ENCODE measurements at regions not wholly inside any gene's neighbourhood (a gene's known extent, or its start where the extent isn't known, plus 50 kb on each side); places are given as distances from the start of the nearest gene placed in this dataset.
"Not testable (repeated sequence)": the region's sequence is repeated elsewhere in the genome, so short reads cannot be mapped to it uniquely, and the experiment has no call there.

GRCh38 chr21:13921455-13921854 lies 289.3 kb downstream of the LIPI start:
- not testable (repeated sequence) for DNase-seq (ENCODE audit: low spot score)

- not testable (repeated sequence) for DNase-seq (ENCODE audit: low spot score)
Observed at GRCh38 chr21:13907385-13907784, 297.8 kb downstream of the POTED start.

- not testable (repeated sequence) for DNase-seq (ENCODE audit: low spot score)
Observed at GRCh38 chr21:13896596-13897247, 287.1 kb downstream of the POTED start.

- DNase-seq (ENCODE audit: low spot score): not testable (repeated sequence)
Observed at GRCh38 chr21:13893617-13894016, 284.0 kb downstream of the POTED start.

- not testable (repeated sequence) for DNase-seq (ENCODE audit: low spot score)
Observed at GRCh38 chr21:13893025-13893424, 283.4 kb downstream of the POTED start.

GRCh38 chr21:13892146-13892751 lies 282.7 kb downstream of the POTED start:
- DNase-seq (ENCODE audit: low spot score): not testable (repeated sequence)

- DNase-seq (ENCODE audit: low spot score): not testable (repeated sequence)
Observed at GRCh38 chr21:13889176-13889575, 279.6 kb downstream of the POTED start.

GRCh38 chr21:13883641-13884395 lies 274.2 kb downstream of the POTED start:
- not testable (repeated sequence) for DNase-seq (ENCODE audit: low spot score)

GRCh38 chr21:13877503-13877902 lies 267.9 kb downstream of the POTED start:
- DNase-seq (ENCODE audit: low spot score): not testable (repeated sequence)

GRCh38 chr21:13876999-13877398 lies 267.4 kb downstream of the POTED start:
- DNase-seq (ENCODE audit: low spot score): not testable (repeated sequence)

- not testable (repeated sequence) for DNase-seq (ENCODE audit: low spot score)
Observed at GRCh38 chr21:13874001-13874400, 264.4 kb downstream of the POTED start.

- DNase-seq (ENCODE audit: low spot score): no peak
Observed at GRCh38 chr21:13854638-13855037, 245.1 kb downstream of the POTED start.

GRCh38 chr21:13850808-13851207 lies 241.2 kb downstream of the POTED start:
- not testable (repeated sequence) for DNase-seq (ENCODE audit: low spot score)

GRCh38 chr21:13849489-13849888 lies 239.9 kb downstream of the POTED start:
- not testable (repeated sequence) for DNase-seq (ENCODE audit: low spot score)

GRCh38 chr21:13846718-13847117 lies 237.1 kb downstream of the POTED start:
- not testable (repeated sequence) for DNase-seq (ENCODE audit: low spot score)

GRCh38 chr21:13844574-13844973 lies 235.0 kb downstream of the POTED start:
- DNase-seq (ENCODE audit: low spot score): not testable (repeated sequence)

- not testable (repeated sequence) for DNase-seq (ENCODE audit: low spot score)
Observed at GRCh38 chr21:13843081-13843480, 233.5 kb downstream of the POTED start.

- not testable (repeated sequence) for DNase-seq (ENCODE audit: low spot score)
Observed at GRCh38 chr21:13827666-13828065, 218.1 kb downstream of the POTED start.

- DNase-seq (ENCODE audit: low spot score): no peak
Observed at GRCh38 chr21:13827201-13827600, 217.6 kb downstream of the POTED start.

- not testable (repeated sequence) for DNase-seq (ENCODE audit: low spot score)
Observed at GRCh38 chr21:13826511-13826910, 216.9 kb downstream of the POTED start.

- not testable (repeated sequence) for DNase-seq (ENCODE audit: low spot score)
Observed at GRCh38 chr21:13825218-13825778, 215.7 kb downstream of the POTED start.

- DNase-seq (ENCODE audit: low spot score): not testable (repeated sequence)
Observed at GRCh38 chr21:13820286-13820685, 210.7 kb downstream of the POTED start.
